ENCODE measurements at regions not wholly inside any gene's neighbourhood (a gene's known extent, or its start where the extent isn't known, plus 50 kb on each side); places are given as distances from the start of the nearest gene placed in this dataset.

DNA sequence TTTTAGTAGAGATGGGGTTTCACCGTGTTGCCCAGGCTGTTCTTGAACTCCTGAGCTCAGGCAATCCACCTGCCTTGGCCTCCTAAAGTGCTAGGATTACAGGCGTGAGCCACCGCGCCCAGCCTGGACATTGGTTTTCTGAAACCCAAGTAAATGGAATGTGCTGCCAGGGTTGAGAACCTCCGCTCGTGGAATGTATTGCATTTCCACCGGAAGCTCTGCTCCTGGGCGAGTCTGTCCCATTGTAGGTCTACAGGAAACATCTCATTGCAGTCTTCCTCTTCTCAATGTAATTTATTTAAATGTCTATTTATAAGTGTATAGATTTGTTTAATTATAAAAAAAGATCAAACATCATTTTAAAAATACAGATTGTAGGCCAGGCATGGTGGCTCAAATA, 57.4 kb upstream of the HAPSTR1 start:
- no peaks in the 10 kb centered on the region for H3K4me1 ChIP-seq (replicated peaks in 1 of 2; ENCODE audit: control insufficient read depth in 2 of 2, insufficient read depth in 2 of 2, low read length in 2 of 2)
- ATAC-seq (no peak), DNase-seq (ENCODE audit: extremely low read depth in 1 of 4, low spot score in 3 of 4) (no peak), FAIRE-seq (no peak)
- CTCF ChIA-PET (ENCODE audit: low intra/inter-chr PET ratio) = no interaction called here
- no peak overlapping the region for H3K4me3 ChIP-seq
- no peaks in the 10 kb centered on the region for H3K9me3 ChIP-seq (replicated peaks; ENCODE audit: control insufficient read depth, insufficient read depth, low read depth, low read length)
- H3K4me2 ChIP-seq (ENCODE audit: insufficient read depth, low read length) = no peak overlapping the region
- in situ Hi-C loops (cut with MboI) (no loop called here), intact Hi-C loops (cut with micrococcal nuclease) (no loop called here)
- H3K36me3 ChIP-seq (ENCODE audit: control insufficient read depth, insufficient read depth, low read length) = no peaks in the 10 kb centered on the region
- no peak overlapping the region for H3K27ac ChIP-seq (ENCODE audit: extremely low read depth, low read depth, low read length)
- no peaks in the 10 kb centered on the region for H3K9me1 ChIP-seq (ENCODE audit: control insufficient read depth, insufficient read depth, low read length)
- H2AFZ ChIP-seq (ENCODE audit: low read depth, low read length) = no peak overlapping the region
- no peak overlapping the region for H3K9ac ChIP-seq (ENCODE audit: insufficient read depth in 1 of 2, low read depth in 2 of 2, low read length in 2 of 2)
- no peaks in the 10 kb centered on the region for H3K79me2 ChIP-seq (ENCODE audit: control insufficient read depth, insufficient read depth, low read length)
- 50% methylated on average over 8 of the region's 8 CpGs for WGBS (ENCODE audit: insufficient coverage, low coverage, missing lambda C conversion rate)
- POLR2A ChIA-PET = interaction anchor here (0.6 to 1.2 kb wide), 2 partner anchors 12 to 207 kb away, joined by 3 to 6 read pairs; no protein-coding TSS in a partner anchor
- peaks cover 0 to 3% of the 10 kb centered on the region in 2 experiments; a peak in 1 of 5 replicates for H3K27me3 ChIP-seq (ENCODE audit: control insufficient read depth in 2 of 2, insufficient read depth in 2 of 2, low read length in 2 of 2)
- no peaks in the 10 kb centered on the region for H4K20me1 ChIP-seq (replicated peaks; ENCODE audit: control insufficient read depth, insufficient read depth, low read length)
- BruUV-seq (replicated peaks) = no TSS peak
- TF ChIP-seq ZMIZ1 (IDR thresholded peaks at IDR 0.05; ENCODE audit: low read depth in 2 of 2, low read length in 2 of 2) = no peak
- no peak for TF ChIP-seq ZNF318 (IDR thresholded peaks at IDR 0.05; ENCODE audit: borderline replicate concordance in 1 of 2, low read depth in 1 of 2)
- TF ChIP-seq CAMTA2 (CRISPR knock-in tag; conservative IDR thresholded peaks at IDR 0.05) = no peak
- no peak for TF ChIP-seq TAF15 (IDR thresholded peaks at IDR 0.05; ENCODE audit: low read depth, low read length)
- TF ChIP-seq, protein P1, sequence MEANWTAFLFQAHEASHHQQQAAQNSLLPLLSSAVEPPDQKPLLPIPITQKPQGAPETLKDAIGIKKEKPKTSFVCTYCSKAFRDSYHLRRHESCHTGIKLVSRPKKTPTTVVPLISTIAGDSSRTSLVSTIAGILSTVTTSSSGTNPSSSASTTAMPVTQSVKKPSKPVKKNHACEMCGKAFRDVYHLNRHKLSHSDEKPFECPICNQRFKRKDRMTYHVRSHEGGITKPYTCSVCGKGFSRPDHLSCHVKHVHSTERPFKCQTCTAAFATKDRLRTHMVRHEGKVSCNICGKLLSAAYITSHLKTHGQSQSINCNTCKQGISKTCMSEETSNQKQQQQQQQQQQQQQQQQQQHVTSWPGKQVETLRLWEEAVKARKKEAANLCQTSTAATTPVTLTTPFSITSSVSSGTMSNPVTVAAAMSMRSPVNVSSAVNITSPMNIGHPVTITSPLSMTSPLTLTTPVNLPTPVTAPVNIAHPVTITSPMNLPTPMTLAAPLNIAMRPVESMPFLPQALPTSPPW (CRISPR knock-in tag; IDR thresholded peaks at IDR 0.05) = no peak
- TF ChIP-seq PCBP1 (IDR thresholded peaks at IDR 0.05; ENCODE audit: low read depth, low read length, poor library complexity, severe bottlenecking) = no peak
- TF ChIP-seq ZNF280B (CRISPR knock-in tag; IDR thresholded peaks at IDR 0.05) = no peak
